DOHH2 (cell line): ENCODE measurements at regions not wholly inside any gene's neighbourhood (a gene's known extent, or its start where the extent isn't known, plus 50 kb on each side); places are given as distances from the start of the nearest gene placed in this dataset.

Source experiments
- H3F3A ChIP-seq: fragments of 200-600 bp; sonication (generic), shearing (Covaris generic); 2 replicates; pipeline ENCODE4 v1.6.0; 2016; ENCODE audit warnings: antibody characterized with exemption, mild to moderate bottlenecking; ENCODE audit not compliant: control insufficient read depth, insufficient read depth
- H3K27ac ChIP-seq: fragments of 200-600 bp; sonication (generic); 2 replicates; pipeline ENCODE4 v1.5.1; 2014; ENCODE audit warnings: low read depth, mild to moderate bottlenecking, low read length, moderate library complexity
- H3K27me3 ChIP-seq: fragments of 200-600 bp; sonication (generic); 2 replicates; pipeline ENCODE4 v1.6.1; 2014; ENCODE audit warnings: mild to moderate bottlenecking, low read length, mixed read lengths; ENCODE audit not compliant: control insufficient read depth
- H3K36me3 ChIP-seq: fragments of 200-600 bp; sonication (generic); 2 replicates; pipeline ENCODE4 v1.6.1; 2014; ENCODE audit warnings: mild to moderate bottlenecking, low read length, moderate library complexity, mixed read lengths; ENCODE audit not compliant: control insufficient read depth
- H3K4me1 ChIP-seq: fragments of 200-600 bp; sonication (generic); 2 replicates; pipeline ENCODE4 v1.6.1; 2014; ENCODE audit warnings: mild to moderate bottlenecking, low read length, mixed read lengths; ENCODE audit not compliant: control insufficient read depth
- H3K4me2 ChIP-seq: fragments of 200-600 bp; sonication (generic); 2 replicates; pipeline ENCODE4 v1.6.0; 2014; ENCODE audit warnings: mild to moderate bottlenecking, low read length, moderate library complexity
- H3K4me3 ChIP-seq: fragments of 200-600 bp; sonication (generic); 2 replicates; pipeline ENCODE4 v1.5.1; 2014; ENCODE audit warnings: mild to moderate bottlenecking, low read length, mixed read lengths
- H3K79me2 ChIP-seq: fragments of 200-600 bp; sonication (generic); 2 replicates; pipeline ENCODE4 v1.6.1; 2014; ENCODE audit warnings: mild to moderate bottlenecking, low read length, mixed read lengths; ENCODE audit not compliant: control insufficient read depth
- H3K9me2 ChIP-seq: fragments of 200-600 bp; sonication (generic); replicated peaks from 2 replicates; pipeline ENCODE4 v1.6.1; 2014; ENCODE audit warnings: mild to moderate bottlenecking, low read length, mixed read lengths; ENCODE audit not compliant: control insufficient read depth
- H3K9me3 ChIP-seq: fragments of 200-600 bp; sonication (generic); 2 replicates; pipeline ENCODE4 v1.6.1; 2014; ENCODE audit warnings: antibody characterized with exemption, low read length, mixed read lengths; ENCODE audit not compliant: control insufficient read depth, insufficient read depth
- H4K20me1 ChIP-seq: fragments of 200-600 bp; sonication (generic); 2 replicates; pipeline ENCODE4 v1.6.0; 2014; ENCODE audit warnings: low read depth, mild to moderate bottlenecking, antibody characterized with exemption, low read length, moderate library complexity; ENCODE audit not compliant: control insufficient read depth, insufficient read depth
- CTCF ChIP-seq: fragments of 200-600 bp; sonication (generic); IDR thresholded peaks from one replicate; pipeline ENCODE4 v1.5.1; 2014; ENCODE audit warnings: antibody characterized with exemption, mild to moderate bottlenecking, low read depth, low read length; ENCODE audit not compliant: poor library complexity, severe bottlenecking
- EZH2phosphoT487 ChIP-seq: fragments of 200-600 bp; sonication (generic); IDR thresholded peaks from 2 replicates; pipeline ENCODE4 v1.6.1; 2017; ENCODE audit warnings: borderline replicate concordance, mild to moderate bottlenecking, antibody characterized with exemption, low read length, moderate library complexity, mixed read lengths

- no peaks in the 10 kb centered on the region for H4K20me1 ChIP-seq
- no peak overlapping the region for H3K4me2 ChIP-seq
- H3K79me2 ChIP-seq, result no peaks in the 10 kb centered on the region
- H3K27me3 ChIP-seq, result no peaks in the 10 kb centered on the region
- H3K9me3 ChIP-seq, result no peaks in the 10 kb centered on the region
- H3K27ac ChIP-seq, result no peak overlapping the region
- no peaks in the 10 kb centered on the region for H3K9me2 ChIP-seq
- no peaks in the 10 kb centered on the region for H3K36me3 ChIP-seq
- no peaks in the 10 kb centered on the region for H3K4me1 ChIP-seq
- TF ChIP-seq CTCF, result no peak
- no peak for TF ChIP-seq EZH2phosphoT487
- no peaks in the 10 kb centered on the region for H3F3A ChIP-seq
- no peak overlapping the region for H3K4me3 ChIP-seq
Observed at GRCh38 chr4:79237851-79238250, 88.0 kb downstream of the NAA11 start.

GRCh38 chr4:79236785-79237184 is 89.1 kb downstream of the NAA11 start:
- Histone ChIP-seq H3K9me2 (no peaks in the 10 kb centered on the region), H3F3A (no peaks in the 10 kb centered on the region), H3K4me2 (no peak overlapping the region), H3K4me1 (no peaks in the 10 kb centered on the region), H3K4me3 (no peak overlapping the region), H3K27ac (no peak overlapping the region), H3K9me3 (no peaks in the 10 kb centered on the region), H3K36me3 (no peaks in the 10 kb centered on the region), H4K20me1 (no peaks in the 10 kb centered on the region), H3K27me3 (no peaks in the 10 kb centered on the region), H3K79me2 (no peaks in the 10 kb centered on the region)
- TF ChIP-seq CTCF (no peak), EZH2phosphoT487 (no peak)

- H3K27ac ChIP-seq, result no peak overlapping the region
- H3K4me3 ChIP-seq, result no peak overlapping the region
- no peaks in the 10 kb centered on the region for H3K27me3 ChIP-seq
- no peaks in the 10 kb centered on the region for H3K9me2 ChIP-seq
- no peaks in the 10 kb centered on the region for H3K36me3 ChIP-seq
- no peak overlapping the region for H3K4me2 ChIP-seq
- TF ChIP-seq EZH2phosphoT487, result no peak
- no peak for TF ChIP-seq CTCF
- no peaks in the 10 kb centered on the region for H4K20me1 ChIP-seq
- H3K9me3 ChIP-seq, result no peaks in the 10 kb centered on the region
- no peaks in the 10 kb centered on the region for H3K79me2 ChIP-seq
- H3F3A ChIP-seq, result no peaks in the 10 kb centered on the region
- no peaks in the 10 kb centered on the region for H3K4me1 ChIP-seq
Observed at GRCh38 chr4:79235095-79235494, 90.8 kb downstream of the NAA11 start.

- Histone ChIP-seq H3K4me2 (no peak overlapping the region), H3K9me2 (no peaks in the 10 kb centered on the region)
- TF ChIP-seq EZH2phosphoT487, result no peak
- no peak for TF ChIP-seq CTCF
Observed at GRCh38 chr4:79233820-79234219, 92.0 kb downstream of the NAA11 start.

More at GRCh38 chr4:79233820-79234219, 92.0 kb downstream of the NAA11 start:
- Histone ChIP-seq H3K9me3 (no peaks in the 10 kb centered on the region), H3K79me2 (no peaks in the 10 kb centered on the region), H3K4me3 (no peak overlapping the region), H4K20me1 (no peaks in the 10 kb centered on the region), H3F3A (no peaks in the 10 kb centered on the region), H3K4me1 (no peaks in the 10 kb centered on the region), H3K27me3 (no peaks in the 10 kb centered on the region), H3K27ac (no peak overlapping the region), H3K36me3 (no peaks in the 10 kb centered on the region)
